ENCODE measurements at regions not wholly inside any gene's neighbourhood (a gene's known extent, or its start where the extent isn't known, plus 50 kb on each side); places are given as distances from the start of the nearest gene placed in this dataset.

- no TSS peak for BruUV-seq (replicated peaks)
- ChIA-PET CTCF (no interaction called here), RAD21 (ENCODE audit: low non-redundant PET in 1 of 2, low total read pairs in 2 of 2, uncharacterized antibody in 2 of 2, unreplicated experiment in 2 of 2) (no interaction called here), POLR2A (no interaction called here)
- no peak for ATAC-seq
- no peaks in the 10 kb centered on the region for H3K27me3 ChIP-seq (ENCODE audit: insufficient read depth, low read length)
- no peaks in the 10 kb centered on the region for H3K4me1 ChIP-seq (ENCODE audit: control insufficient read depth in 1 of 2, insufficient read depth in 2 of 2, low read length in 2 of 2)
- no peak overlapping the region for H3K27ac ChIP-seq (ENCODE audit: low read depth, low read length)
- H4K20me1 ChIP-seq (ENCODE audit: insufficient read depth), result no peaks in the 10 kb centered on the region
- no peak overlapping the region for H3K4me2 ChIP-seq (ENCODE audit: low read length)
- H3K9me3 ChIP-seq (ENCODE audit: control insufficient read depth in 1 of 2, insufficient read depth in 1 of 2, low read depth in 1 of 2, low read length in 2 of 2), result no peaks in the 10 kb centered on the region
- H3K4me3 ChIP-seq (replicated peaks in 1 of 2; ENCODE audit: low read depth in 1 of 2, low read length in 2 of 2), result no peak overlapping the region
- no peaks in the 10 kb centered on the region for H3K79me2 ChIP-seq (ENCODE audit: insufficient read depth, low read length)
- no peak for DNase-seq (ENCODE audit: low read depth, low spot score)
- H3K9me2 ChIP-seq (ENCODE audit: insufficient read depth), result no peaks in the 10 kb centered on the region
- no peak for TF ChIP-seq ZFX (IDR thresholded peaks at IDR 0.05)
- no peak for TF ChIP-seq CTCF (IDR thresholded peaks at IDR 0.05 in 2 of 3, conservative IDR thresholded peaks at IDR 0.05 in 1 of 3; ENCODE audit: borderline replicate concordance in 1 of 3, insufficient read depth in 1 of 3, low read depth in 2 of 3, low read length in 2 of 3)
- TF ChIP-seq POLR2AphosphoS5 (IDR thresholded peaks at IDR 0.05; ENCODE audit: low read depth, low read length), result no peak
- TF ChIP-seq EGR1 (IDR thresholded peaks at IDR 0.05; ENCODE audit: low read depth), result no peak
- no peak overlapping the region for H3K9ac ChIP-seq (ENCODE audit: low read length)
- intact Hi-C loops (cut with micrococcal nuclease), result no loop called here
- no peak overlapping the region for H2AFZ ChIP-seq (ENCODE audit: low read depth, low read length, poor library complexity, severe bottlenecking)
- H3K36me3 ChIP-seq (ENCODE audit: control insufficient read depth in 1 of 2, insufficient read depth in 2 of 2, low read length in 2 of 2), result no peaks in the 10 kb centered on the region
Measured at GRCh38 chr3:187833375-187833774, 88.1 kb upstream of the BCL6 start.

GRCh38 chr3:187833799-187834578 lies 88.7 kb upstream of the BCL6 start:
- no peaks in the 10 kb centered on the region for H3K27me3 ChIP-seq (ENCODE audit: insufficient read depth, low read length)
- intact Hi-C loops (cut with micrococcal nuclease), result no loop called here
- ATAC-seq (no peak), DNase-seq (ENCODE audit: low read depth, low spot score) (no peak)
- H3K4me2 ChIP-seq (ENCODE audit: low read length), result no peak overlapping the region
- BruUV-seq (replicated peaks), result no TSS peak
- ChIA-PET POLR2A (no interaction called here), CTCF (no interaction called here), RAD21 (ENCODE audit: low non-redundant PET in 1 of 2, low total read pairs in 2 of 2, uncharacterized antibody in 2 of 2, unreplicated experiment in 2 of 2) (no interaction called here)
- no peaks in the 10 kb centered on the region for H3K9me3 ChIP-seq (ENCODE audit: control insufficient read depth in 1 of 2, insufficient read depth in 1 of 2, low read depth in 1 of 2, low read length in 2 of 2)
- no peaks in the 10 kb centered on the region for H3K36me3 ChIP-seq (ENCODE audit: control insufficient read depth in 1 of 2, insufficient read depth in 2 of 2, low read length in 2 of 2)
- no peak overlapping the region for H2AFZ ChIP-seq (ENCODE audit: low read depth, low read length, poor library complexity, severe bottlenecking)
- H4K20me1 ChIP-seq (ENCODE audit: insufficient read depth), result no peaks in the 10 kb centered on the region
- no peaks in the 10 kb centered on the region for H3K4me1 ChIP-seq (ENCODE audit: control insufficient read depth in 1 of 2, insufficient read depth in 2 of 2, low read length in 2 of 2)
- no peaks in the 10 kb centered on the region for H3K9me2 ChIP-seq (ENCODE audit: insufficient read depth)
- TF ChIP-seq ZFX (IDR thresholded peaks at IDR 0.05) (no peak), JUND (IDR thresholded peaks at IDR 0.05) (no peak)
- no peaks in the 10 kb centered on the region for H3K79me2 ChIP-seq (ENCODE audit: insufficient read depth, low read length)
- no peak overlapping the region for H3K27ac ChIP-seq (ENCODE audit: low read depth, low read length)
- no peak overlapping the region for H3K4me3 ChIP-seq (replicated peaks in 1 of 2; ENCODE audit: low read depth in 1 of 2, low read length in 2 of 2)
- no peak overlapping the region for H3K9ac ChIP-seq (ENCODE audit: low read length)

All from HCT116 (cell line).